Kidney tubule cell (primary cell): ENCODE measurements at regions not wholly inside any gene's neighbourhood (a gene's known extent, or its start where the extent isn't known, plus 50 kb on each side); places are given as distances from the start of the nearest gene placed in this dataset.

Experiments
- DNase-seq: peaks from one replicate; pipeline ENCODE4 v3.0.0-alpha.2; 2018; ENCODE audit warnings: low spot score

DNA sequence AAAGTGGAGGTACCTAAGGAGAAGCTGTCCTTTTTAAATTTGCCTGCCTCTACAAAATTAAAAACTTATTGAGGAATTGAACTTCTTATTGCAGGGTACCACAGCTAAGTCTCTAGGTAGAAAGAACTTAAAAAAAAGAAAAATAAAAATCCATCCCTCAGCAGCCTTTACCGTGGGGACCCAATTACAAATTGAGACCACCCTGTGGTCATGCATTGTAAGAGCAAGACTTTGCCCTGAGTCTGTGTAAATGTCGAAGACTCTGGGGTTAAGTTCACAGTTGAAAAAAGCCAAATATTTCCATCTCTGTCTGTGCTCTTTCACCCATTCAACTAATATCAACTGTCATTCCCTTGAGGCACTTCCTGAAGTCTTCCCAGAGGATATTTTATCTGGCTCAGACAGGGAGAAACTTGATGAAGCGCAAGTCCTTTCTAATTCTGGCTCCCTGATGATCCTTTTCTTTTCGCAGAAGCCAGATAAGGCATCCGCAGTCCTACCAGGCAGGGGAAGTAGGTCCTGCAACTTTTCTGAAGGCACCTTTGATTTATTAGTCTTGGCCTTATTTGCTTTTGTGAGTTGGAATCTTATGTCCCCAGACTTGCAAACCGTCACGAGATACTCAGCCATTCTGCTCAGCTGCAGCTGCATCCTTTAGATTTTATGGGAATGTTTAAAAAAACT is 323.8 kb upstream of the WWC1 start:
- DNase-seq = no peak

DNA sequence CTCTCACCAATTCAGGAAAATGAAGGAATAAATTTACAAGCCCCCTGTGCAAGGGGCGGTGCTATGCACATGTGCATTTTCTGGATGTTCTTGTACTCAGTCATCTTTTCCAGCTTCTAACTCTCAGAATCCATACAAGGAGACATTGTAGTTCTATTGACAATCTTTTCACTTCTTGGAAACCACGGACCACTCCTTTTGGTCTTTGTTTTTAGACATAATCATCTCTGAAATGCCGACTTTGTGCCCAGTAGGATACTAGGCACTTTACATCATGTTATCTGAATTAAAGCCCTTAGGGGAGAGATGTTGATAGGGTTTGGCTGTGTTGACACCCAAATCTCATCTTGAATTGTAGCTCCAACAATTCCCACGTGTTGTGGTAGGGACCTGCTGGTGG is 322.6 kb upstream of the WWC1 start:
- no peak for DNase-seq

DNA sequence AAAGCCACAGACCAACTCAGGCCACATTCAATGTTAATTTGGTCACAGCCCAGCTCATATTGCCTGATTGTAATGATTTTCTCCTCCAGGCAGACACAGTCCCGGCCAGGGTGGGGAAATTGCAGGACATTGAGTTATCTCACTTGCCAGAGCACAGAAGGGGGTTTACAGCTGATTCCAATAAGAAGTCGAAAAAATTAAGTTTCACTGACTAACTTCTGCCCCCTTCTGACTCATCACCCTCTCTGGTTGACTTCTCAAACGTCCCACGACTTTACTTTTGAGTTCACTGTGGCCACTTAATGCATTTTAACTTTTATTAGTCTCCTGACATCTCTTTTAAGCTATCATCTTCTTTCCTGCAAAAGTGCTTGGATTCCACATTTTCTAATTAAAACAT is 321.4 kb upstream of the WWC1 start:
- no peak for DNase-seq

DNA sequence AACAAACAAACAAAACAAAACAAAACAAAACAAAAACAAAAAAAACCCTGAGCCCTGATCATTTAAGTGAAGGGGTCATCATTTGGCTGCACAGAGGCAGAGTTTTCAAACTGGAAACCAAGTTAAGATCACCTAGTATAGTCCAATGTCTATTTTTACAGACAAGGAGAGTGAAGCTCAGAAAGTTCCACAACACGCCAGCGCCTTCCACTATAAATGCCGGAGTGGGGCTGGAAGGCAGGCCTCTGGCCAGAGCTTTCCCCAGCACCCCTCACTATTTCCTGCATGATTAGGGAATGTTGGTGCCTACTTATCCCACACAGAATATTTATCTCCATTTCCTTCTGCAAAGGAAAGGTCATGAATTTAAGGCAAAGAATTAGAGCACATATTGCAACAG is 319.7 kb upstream of the WWC1 start:
- DNase-seq = no peak

DNA sequence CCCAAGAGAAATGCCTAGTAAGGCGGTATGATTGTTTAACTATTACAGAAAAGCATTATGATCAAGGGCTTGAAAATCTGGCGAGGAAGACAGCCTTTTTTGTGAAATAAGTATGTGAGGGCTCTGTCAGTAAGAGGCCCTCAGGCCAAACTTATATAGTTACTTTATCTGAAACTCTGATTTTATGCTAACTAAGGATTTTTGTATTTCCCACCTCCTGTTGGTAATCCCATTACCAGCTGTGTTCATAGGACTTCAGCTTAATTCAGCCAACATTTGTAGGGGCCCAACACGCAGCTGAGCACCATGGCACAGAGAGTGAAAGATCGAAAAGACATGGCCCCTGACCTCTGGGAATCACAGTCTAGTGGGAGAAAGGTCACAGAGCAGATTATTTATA is 318.3 kb upstream of the WWC1 start:
- DNase-seq = no peak

DNA sequence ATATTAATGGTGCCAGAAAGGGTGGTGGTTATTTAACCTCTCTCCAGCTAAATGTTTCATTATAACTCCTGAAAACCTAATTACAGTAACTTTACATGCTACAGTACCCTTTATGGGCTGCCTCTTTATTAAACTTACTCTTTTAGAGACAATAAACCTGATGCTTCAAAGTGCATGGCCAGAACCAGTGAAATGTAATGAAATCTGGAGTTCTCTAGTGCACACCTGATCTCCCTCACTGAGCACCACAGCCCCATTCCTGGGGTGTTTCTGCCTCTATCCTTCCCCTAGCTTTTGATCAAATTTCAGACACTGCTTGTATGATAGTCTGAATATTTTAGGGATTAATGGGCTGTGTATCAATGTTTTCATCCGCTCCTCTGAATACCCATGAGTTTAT is 306.5 kb upstream of the WWC1 start:
- no peak for DNase-seq

DNA sequence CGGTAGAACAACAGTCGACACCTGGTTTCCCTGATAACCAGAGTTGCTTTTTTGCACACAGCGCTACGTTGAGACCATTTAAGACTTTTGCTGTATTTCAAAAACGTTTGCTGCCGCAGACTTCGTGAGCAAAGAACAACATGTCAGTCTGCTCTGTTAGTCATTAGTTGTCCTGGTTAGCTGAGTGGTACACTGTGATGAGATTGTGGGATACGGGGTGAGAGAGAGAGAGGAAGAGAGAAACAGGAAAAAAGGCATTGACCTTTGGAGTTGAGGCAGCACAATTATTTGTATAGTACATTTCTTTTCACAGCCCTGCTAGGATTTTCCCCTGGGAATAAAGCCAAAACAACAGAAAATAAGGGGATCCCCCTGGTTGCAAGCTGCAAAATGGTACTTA is 306.1 kb upstream of the WWC1 start:
- DNase-seq = peak; percentile 49

DNA sequence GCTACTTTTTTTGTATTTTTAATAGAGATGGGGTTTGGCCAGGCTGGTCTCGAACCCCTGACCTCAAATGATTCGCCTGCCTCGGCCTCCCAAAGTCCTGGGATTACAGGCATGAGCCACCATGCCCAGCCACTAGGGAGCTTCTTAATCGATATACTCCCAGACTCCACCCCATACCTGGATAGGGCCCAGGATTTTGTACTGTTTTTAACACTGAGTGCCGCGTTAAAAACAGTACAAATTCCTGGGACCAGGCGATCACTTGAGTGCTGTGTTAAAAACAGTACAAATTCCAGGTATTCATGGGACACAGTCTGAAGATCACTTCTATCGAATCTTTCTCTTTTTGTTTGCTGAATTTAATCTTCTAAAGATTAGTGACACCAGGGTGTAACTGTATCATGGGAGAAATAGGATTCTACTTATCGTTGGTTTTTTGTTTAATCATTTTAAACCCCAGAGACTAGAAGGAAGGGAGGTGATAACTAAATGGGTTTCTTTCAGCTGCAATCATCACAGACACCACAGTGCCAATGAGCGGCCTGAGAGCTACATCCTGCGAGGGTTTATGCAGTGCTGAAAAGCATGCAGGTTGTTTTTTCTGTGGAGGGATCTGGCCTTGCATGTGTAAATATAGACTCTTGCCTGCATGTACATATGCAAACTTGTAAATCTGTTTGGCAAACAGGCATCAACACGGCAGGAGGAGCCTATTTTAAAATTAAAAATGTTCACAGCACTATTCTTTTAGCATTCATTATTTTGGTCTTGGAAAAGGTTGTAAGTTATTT is 303.8 kb upstream of the WWC1 start:
- DNase-seq = no peak

DNA sequence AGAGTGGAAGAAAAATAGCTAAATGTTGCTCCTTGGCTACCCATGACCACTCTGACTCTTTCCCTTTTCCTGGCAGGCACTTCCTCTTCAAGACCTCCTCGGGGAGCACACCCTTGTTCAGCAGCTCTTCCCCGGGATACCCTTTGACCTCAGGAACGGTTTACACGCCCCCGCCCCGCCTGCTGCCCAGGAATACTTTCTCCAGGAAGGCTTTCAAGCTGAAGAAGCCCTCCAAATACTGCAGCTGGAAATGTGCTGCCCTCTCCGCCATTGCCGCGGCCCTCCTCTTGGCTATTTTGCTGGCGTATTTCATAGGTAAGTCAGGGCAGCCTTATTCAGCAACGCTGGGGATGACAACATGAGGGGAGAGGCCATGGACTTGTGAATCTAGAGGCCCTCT is 298.6 kb upstream of the WWC1 start:
- no peak for DNase-seq

DNA sequence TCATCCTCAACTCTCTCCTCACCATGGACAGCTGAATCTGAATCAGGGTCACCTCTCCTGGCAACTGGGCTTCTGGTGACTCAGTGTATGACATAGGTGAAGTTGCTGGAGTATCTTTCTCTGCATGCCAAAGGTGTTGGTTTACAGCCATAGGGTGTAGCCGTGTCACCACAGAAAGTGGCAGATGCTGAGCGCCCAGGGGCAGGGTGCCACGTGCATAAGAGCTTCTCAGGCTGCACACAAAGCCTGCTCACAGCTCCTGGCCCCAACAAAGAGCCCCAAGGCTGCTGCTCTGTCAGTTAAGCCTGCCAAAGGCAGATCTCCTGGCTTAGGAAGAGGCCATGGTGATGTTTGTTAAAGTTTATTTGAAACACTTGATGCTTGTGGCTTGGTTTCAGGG is 297.7 kb upstream of the WWC1 start:
- DNase-seq = peak; percentile 31

DNA sequence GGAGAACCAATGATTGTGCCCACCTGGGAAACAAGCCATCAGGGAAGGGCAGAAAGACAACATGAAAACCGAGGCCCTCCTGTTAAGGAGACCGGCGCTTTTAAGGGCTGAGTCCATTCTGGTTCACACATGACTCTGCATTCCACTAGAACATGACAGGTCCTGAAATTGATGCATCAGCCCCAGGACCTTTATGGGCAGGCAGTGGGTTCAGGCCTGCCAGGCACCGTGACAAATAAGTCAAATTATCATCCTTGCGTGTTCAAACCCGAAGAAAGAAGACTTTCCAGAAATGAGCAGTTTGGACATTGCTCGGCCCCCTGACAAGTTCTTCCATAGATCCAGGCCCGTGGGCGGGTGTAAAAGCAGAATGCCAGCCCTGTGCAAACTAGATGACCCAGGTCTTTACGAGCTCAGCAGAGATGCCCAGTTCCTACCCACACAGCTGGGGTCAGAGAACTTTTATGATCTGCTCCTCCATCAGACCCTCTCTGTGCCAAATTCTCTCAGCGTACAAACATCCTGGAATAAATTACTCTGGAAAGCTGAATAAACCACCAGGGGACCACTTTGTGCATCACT is 295.5 kb upstream of the WWC1 start:
- no peak for DNase-seq

DNA sequence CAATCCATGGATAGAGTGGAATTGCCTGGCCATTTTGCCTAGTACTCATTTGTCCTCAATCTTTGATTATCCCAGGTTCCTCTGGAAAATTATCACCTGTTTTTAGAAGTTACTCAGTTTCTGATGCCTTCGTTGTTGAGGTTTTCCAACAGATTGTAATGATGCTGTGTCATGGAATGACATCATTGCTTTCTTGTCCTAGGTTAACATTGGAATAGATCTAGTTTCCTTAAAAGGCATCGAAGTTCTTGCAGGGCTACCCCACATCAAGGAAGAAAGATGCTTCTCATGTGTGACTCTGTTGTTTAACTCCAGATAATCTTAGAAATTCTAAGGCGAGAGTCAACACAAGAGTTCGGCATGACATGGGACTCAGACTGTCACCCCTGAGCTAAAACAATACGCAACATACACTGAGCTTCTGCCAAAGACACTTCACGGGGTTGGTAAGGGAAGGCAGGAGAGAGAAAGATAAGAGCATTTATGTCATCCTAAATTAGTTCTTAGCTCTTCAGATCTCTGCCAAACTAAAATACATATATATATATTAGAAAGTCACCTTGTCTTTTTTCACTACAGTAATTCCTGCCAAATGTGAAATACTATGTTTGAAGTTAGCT is 293.2 kb upstream of the WWC1 start:
- DNase-seq = peak; percentile 42

DNA sequence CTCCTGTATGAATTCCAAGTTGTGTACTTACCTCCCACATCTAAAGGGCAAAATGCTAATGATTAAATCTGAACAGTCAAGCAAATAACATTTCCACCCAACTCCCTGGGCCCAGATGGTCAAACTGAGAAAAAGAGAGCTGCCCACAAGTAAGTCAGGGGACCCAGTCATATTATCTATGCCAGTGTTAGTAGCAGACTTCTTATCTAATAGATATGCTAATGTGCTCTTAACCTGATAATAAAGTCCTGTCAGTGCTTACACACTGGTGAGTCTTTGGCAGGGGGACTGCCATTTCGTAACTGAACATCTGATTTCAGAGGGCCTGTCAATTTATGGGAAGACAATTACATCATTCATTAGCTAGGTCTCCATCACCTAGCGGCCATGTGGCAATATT is 292.3 kb upstream of the WWC1 start:
- peak; percentile 2 for DNase-seq

DNA sequence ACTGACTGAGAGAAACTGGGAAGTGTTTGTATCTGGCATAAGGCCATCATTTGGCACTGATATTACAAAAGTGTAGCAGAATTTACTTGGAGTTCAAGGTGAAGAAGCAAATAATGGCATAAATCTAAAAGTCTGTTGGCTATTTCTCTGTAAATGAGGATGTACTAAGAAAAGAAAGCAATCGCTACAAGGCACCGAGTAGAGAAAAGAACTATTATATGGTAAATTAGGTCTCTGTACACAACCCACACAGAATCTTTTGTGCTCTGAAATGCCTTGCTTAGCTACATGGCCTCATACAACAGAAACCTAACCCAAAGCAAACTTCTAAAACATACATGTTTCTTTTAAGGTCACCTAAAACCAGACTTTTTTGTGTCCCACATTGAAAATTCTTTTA is 290.1 kb upstream of the WWC1 start:
- no peak for DNase-seq

DNA sequence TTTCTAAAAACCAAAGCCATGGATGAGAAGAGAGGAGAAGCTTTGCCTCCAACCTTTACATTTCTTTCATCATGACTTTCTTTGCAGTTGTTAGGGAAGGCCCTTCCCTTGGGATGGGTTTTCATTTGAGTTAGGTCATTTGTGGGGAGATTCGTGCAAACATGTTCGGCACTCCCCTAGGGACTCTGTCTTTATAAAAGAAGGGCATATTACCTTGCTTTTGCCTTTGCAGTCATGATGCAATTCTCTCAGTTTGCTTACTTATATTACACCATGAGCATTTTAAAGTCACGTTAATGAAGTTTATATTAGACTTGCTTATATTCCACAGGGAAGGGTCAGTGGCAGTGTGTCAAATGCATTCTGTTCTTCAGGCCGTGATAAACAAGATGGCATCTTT is 289.3 kb upstream of the WWC1 start:
- no peak for DNase-seq

DNA sequence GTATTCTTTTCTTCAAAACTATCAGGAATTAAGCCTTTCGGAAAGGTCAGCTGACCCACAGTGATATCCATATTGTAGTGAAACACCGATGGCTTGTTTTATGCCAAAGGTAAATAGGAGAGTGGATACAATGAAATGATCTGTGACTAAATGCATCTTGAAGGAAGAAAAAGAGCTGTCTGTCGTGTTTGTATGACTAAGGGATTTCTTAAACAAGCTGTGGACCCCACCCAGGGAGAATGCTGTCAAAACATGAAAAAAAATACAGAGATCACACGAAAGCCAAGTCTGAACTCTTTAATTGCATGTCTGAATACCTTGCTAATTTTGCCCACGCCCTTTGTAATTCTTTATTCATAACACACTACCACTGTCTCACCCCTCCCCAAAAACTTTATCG is 286.4 kb upstream of the WWC1 start:
- DNase-seq = no peak

DNA sequence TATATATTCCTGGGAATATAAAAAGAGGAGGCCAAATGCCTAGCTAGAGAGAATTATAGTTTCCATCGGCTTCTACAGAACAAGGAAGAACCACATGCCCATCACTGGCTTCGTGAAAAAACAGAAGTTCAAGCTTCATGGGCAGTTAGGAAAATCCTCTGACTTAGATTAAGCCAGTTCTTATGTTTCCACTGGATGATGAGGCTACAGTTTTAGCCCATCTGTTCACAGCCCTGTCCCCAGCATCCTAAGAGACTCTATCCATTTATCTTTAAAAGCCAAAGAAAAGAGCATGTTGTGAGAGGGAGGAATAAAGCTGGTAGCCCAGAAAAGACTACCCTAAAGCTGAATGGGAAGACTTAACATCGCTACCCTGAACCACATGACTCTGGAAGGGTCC is 285.5 kb upstream of the WWC1 start:
- no peak for DNase-seq

DNA sequence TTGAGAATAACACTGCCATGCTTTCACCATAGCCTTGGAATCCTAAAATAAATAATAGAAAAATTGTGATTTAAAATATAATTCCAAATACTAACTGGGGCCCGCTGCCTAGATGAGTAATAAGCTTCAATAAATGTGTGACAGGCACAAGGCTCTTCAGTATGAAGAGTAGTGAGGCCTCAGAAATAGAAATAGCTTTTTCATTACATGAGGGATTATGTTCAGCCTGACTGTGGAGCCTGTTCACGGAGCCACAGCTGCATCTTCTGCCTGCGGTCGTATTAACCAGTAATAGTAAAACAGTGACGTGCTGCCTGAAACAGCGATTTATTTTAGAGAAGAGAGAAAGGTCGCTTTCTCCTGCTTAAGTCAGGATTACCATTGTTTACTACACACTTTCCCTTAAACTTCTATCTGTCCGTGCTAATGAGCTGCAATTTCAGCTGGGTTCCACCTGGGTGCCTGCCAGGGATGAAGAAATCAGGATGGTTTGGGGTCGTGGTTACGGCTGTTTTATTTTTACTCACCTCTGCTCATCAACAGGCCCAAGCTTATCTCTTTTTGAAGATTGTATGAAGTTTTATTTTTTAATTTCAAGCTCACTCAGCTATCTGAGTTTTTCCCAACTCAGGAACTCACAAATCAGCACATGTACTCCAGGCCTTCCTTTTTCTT is 284.9 kb upstream of the WWC1 start:
- no peak for DNase-seq

DNA sequence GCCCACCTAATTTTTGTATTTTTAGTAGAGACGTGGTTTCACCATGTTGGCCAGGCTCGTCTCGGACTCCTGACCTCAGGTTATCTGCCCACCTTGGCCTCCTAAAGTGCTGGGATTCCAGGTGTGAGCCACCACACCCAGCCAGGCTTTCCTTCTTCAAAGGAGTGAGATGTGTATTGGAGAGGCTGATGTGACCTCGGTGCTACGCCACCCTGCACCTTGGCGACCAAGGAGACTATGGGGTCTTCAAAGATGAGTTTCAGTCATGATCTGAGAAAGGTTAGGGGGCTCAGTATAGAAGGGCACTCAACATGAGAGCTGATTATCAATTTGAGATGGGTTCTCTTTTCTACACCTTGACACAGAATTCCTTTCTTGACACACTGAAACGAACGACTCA is 284.2 kb upstream of the WWC1 start:
- DNase-seq = no peak

DNA sequence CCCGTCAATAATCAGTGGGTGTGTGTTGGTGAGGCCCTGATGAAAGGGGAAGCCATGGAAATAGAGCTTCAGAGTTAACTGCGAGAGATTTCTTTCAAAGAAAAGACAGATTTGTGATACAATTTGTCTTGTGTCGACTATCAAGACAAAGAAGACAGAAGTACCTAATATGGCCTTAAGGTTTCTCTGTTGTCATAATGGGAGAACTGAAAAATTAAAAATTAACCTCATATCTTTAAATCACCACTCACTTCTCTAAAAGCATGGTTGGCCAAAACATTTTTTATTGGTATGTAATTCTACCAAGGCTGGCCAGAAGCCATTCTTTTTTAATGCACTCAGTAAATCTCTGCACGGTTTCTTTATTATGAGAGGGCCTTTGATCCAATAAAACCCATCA is 282.9 kb upstream of the WWC1 start:
- no peak for DNase-seq

DNA sequence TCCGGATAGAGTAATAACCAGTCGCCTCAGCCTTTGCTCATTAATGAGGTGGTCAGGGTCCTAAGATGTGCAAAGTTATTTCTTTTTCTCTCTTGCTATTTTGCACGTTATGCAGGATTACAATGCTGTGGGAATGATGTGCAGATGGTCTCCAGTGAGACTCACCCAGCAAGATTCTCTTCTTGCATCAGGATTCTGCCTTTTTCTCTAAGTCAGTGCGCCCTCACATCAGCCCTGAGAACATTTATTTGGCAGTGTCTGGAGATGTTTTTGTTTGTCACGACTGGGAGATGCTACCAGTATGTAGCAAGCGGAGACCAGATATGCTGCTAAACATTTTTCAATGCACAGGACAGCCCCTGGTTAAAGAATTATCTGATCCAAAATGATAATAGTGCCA is 280.3 kb upstream of the WWC1 start:
- DNase-seq = no peak

DNA sequence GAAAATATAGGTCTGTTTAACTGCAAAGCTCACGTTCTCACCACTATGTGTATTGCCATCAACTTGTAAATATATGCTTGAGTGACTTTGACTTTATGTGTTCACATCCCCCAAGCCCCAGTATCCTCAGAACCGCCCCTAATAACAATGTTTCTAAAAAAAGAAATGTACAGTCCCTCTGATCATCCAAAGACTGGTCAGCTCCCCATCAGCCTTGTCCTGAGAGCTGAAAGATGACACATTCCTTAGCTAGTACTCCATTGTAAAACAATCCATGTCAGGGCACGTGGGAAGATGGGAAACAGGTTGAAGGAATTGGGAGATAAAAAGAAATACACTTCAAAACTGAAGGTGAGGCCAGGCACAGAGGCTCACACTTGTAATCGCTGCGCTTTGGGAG is 279.4 kb upstream of the WWC1 start:
- DNase-seq = no peak

DNA sequence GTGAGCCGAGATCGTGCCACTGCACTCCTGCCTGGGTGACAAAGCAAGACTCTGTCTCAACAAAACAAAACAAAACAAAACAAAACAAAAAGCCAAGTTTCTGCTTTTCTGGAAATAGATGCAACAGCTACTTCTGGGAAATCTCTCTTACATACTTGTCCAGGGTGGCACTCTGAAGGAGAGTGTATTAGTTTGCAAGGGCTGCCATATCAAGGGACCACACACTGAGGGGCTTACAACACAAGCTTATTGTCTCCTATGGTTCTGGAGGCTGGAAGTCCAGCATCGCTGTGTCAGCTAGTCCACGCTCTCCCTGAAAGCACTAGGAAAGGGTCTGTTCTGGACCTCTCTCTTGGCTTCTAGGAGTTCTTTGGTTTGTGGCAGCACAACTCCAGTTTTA is 277.9 kb upstream of the WWC1 start:
- DNase-seq = no peak
